HG03460 (cell line): ENCODE measurements at regions not wholly inside any gene's neighbourhood (a gene's known extent, or its start where the extent isn't known, plus 50 kb on each side); places are given as distances from the start of the nearest gene placed in this dataset.

ENCODE experiments used
- ATAC-seq: cut with Tn5 transposase; IDR thresholded peaks from one replicate; pipeline ENCODE4 v1.9.1; 2021; ENCODE audit not compliant: unreplicated experiment

- ATAC-seq = no peak
Observed at GRCh38 chr2:383888-384287, 96.0 kb upstream of the ALKAL2 start.

- ATAC-seq = no peak
Observed at GRCh38 chr2:383178-383577, 95.3 kb upstream of the ALKAL2 start.

GRCh38 chr2:382728-383022, 94.8 kb upstream of the ALKAL2 start:
- ATAC-seq = no peak

GRCh38 chr2:381941-382727, 94.2 kb upstream of the ALKAL2 start:
- ATAC-seq = no peak

GRCh38 chr2:381181-381580, 93.3 kb upstream of the ALKAL2 start:
- ATAC-seq = no peak

- no peak for ATAC-seq
Observed at GRCh38 chr2:380772-381171, 92.9 kb upstream of the ALKAL2 start.

- no peak for ATAC-seq
Observed at GRCh38 chr2:380221-380620, 92.3 kb upstream of the ALKAL2 start.

GRCh38 chr2:379778-380177, 91.9 kb upstream of the ALKAL2 start:
- ATAC-seq = no peak

GRCh38 chr2:378364-378763, 90.5 kb upstream of the ALKAL2 start:
- no peak for ATAC-seq

- ATAC-seq = no peak
Observed at GRCh38 chr2:377414-377813, 89.5 kb upstream of the ALKAL2 start.

- ATAC-seq = no peak
Observed at GRCh38 chr2:375956-376307, 88.0 kb upstream of the ALKAL2 start.

- no peak for ATAC-seq
Observed at GRCh38 chr2:375270-375955, 87.5 kb upstream of the ALKAL2 start.

- ATAC-seq = no peak
Observed at GRCh38 chr2:368386-368785, 80.5 kb upstream of the ALKAL2 start.

- no peak for ATAC-seq
Observed at GRCh38 chr2:367246-367645, 79.4 kb upstream of the ALKAL2 start.

- no peak for ATAC-seq
Observed at GRCh38 chr2:366706-367105, 78.8 kb upstream of the ALKAL2 start.

GRCh38 chr2:365367-366275, 77.7 kb upstream of the ALKAL2 start:
- ATAC-seq = no peak

GRCh38 chr2:363824-364470, 76.1 kb upstream of the ALKAL2 start:
- ATAC-seq = no peak

GRCh38 chr2:362924-363323, 75.0 kb upstream of the ALKAL2 start:
- no peak for ATAC-seq

GRCh38 chr2:360124-360523, 72.2 kb upstream of the ALKAL2 start:
- no peak for ATAC-seq

- ATAC-seq = no peak
Observed at GRCh38 chr2:359047-359446, 71.2 kb upstream of the ALKAL2 start.

- ATAC-seq = no peak
Observed at GRCh38 chr2:357811-358210, 69.9 kb upstream of the ALKAL2 start.
